H1 (cell line): ENCODE measurements at regions not wholly inside any gene's neighbourhood (a gene's known extent, or its start where the extent isn't known, plus 50 kb on each side); places are given as distances from the start of the nearest gene placed in this dataset.

ENCODE experiments used
- CTCF ChIA-PET: fragments of 300-600 bp; sonication (Branson Sonifier 250); formaldehyde crosslinking; loops from one replicate; lab custom pipeline; 2021; ENCODE audit not compliant: partially characterized antibody; lab: Charles Lee
- POLR2A ChIA-PET: fragments of 300-600 bp; sonication (Branson Sonifier 250); formaldehyde crosslinking; loops from one replicate; lab custom pipeline; 2021; ENCODE audit warnings: inconsistent platforms; ENCODE audit not compliant: partially characterized antibody; lab: Charles Lee
- DNase-seq, 2 experiments: peaks; one replicate each; pipeline versions ENCODE4 v3.0.0 to v3.0.0-alpha.2; 2010 to 2022; ENCODE audit warnings: low spot score in 2 of 2, low read depth in 1 of 2, mixed read lengths in 1 of 2
- FAIRE-seq: peaks from 2 replicates; lab custom pipeline; 2011; peaks lifted over from hg19 to GRCh38; lab: Jason Lieb, UNC
- H2AFZ ChIP-seq: 2 replicates; pipeline ENCODE4 v1.8.1; 2012; ENCODE audit warnings: low read length, inconsistent platforms
- H2AK5ac ChIP-seq: 2 replicates; pipeline ENCODE4 v1.6.1; 2013; ENCODE audit warnings: low read depth, low read length
- H2BK120ac ChIP-seq: replicated peaks from 2 replicates; pipeline ENCODE3; 2013; ENCODE audit warnings: low read depth, low read length, inconsistent platforms
- H2BK12ac ChIP-seq: 2 replicates; pipeline ENCODE4 v1.6.1; 2013; ENCODE audit warnings: low read depth, low read length
- H2BK15ac ChIP-seq: 2 replicates; pipeline ENCODE4 v1.6.1; 2013; ENCODE audit warnings: low read length
- H2BK20ac ChIP-seq: 2 replicates; pipeline ENCODE4 v1.6.1; 2013; ENCODE audit warnings: low read length
- H2BK5ac ChIP-seq: 2 replicates; pipeline ENCODE4 v1.6.1; 2013; ENCODE audit warnings: low read depth, low read length
- H3K14ac ChIP-seq: 2 replicates; pipeline ENCODE4 v1.6.1; 2013; ENCODE audit warnings: inconsistent platforms; ENCODE audit not compliant: insufficient read length
- H3K18ac ChIP-seq: 2 replicates; pipeline ENCODE4 v1.6.1; 2013; ENCODE audit warnings: low read length; ENCODE audit errors: extremely low read depth
- H3K23ac ChIP-seq: 2 replicates; pipeline ENCODE4 v1.6.1; 2013; ENCODE audit warnings: inconsistent platforms; ENCODE audit not compliant: insufficient read length
- H3K23me2 ChIP-seq: 2 replicates; pipeline ENCODE4 v1.6.1; 2013; ENCODE audit warnings: low read depth, low read length
- H3K27ac ChIP-seq: 2 replicates; pipeline ENCODE4 v1.6.1; 2011; ENCODE audit warnings: low read depth, low read length, inconsistent platforms
- H3K27me3 ChIP-seq, 4 experiments: replicated peaks in 1 of 4; 1 replicate in 1 of 4; 2 replicates in 3 of 4; pipeline versions ENCODE4 v1.6.1 to v1.8.1; 2011 to 2013; ENCODE audit warnings: low read length in 3 of 4, mild to moderate bottlenecking in 3 of 4, inconsistent platforms in 2 of 4, mixed read lengths in 2 of 4, moderate library complexity in 1 of 4; ENCODE audit not compliant: control insufficient read depth in 3 of 4, insufficient read depth in 3 of 4; ENCODE audit errors: extremely low read depth in 1 of 4
- H3K36me3 ChIP-seq, 4 experiments: 2 replicates each; pipeline versions ENCODE4 v1.6.1 to v1.8.1; 2011 to 2013; ENCODE audit warnings: mild to moderate bottlenecking in 4 of 4, low read length in 3 of 4, moderate library complexity in 2 of 4, control low read depth in 1 of 4, inconsistent platforms in 1 of 4; ENCODE audit not compliant: insufficient read depth in 4 of 4, control insufficient read depth in 2 of 4
- H3K4ac ChIP-seq: replicated peaks from 2 replicates; pipeline ENCODE3; 2013; ENCODE audit warnings: low read length, low read depth, mixed read lengths, inconsistent platforms; ENCODE audit not compliant: insufficient read length
- H3K4me1 ChIP-seq, 4 experiments: replicated peaks in 1 of 4; 1 replicate in 1 of 4; 2 replicates in 3 of 4; pipeline versions ENCODE4 v1.6.1 to v1.8.1; 2011 to 2013; ENCODE audit warnings: low read length in 3 of 4, inconsistent platforms in 2 of 4, mixed read lengths in 1 of 4; ENCODE audit not compliant: insufficient read depth in 4 of 4, control insufficient read depth in 3 of 4
- H3K4me2 ChIP-seq, 2 experiments: 2 replicates each; pipeline versions ENCODE4 v1.6.1 to v1.8.1; 2011 to 2013; ENCODE audit warnings: low read depth in 2 of 2, low read length in 2 of 2, control low read depth in 1 of 2, inconsistent platforms in 1 of 2, mild to moderate bottlenecking in 1 of 2; ENCODE audit not compliant: insufficient read depth in 1 of 2
- H3K4me3 ChIP-seq, 4 experiments: fragments of 200-600, 300-600 bp in 1 of 4; sonication (generic), shearing (Covaris generic), sonication (Bioruptor Twin) in 1 of 4; 2 replicates each; pipeline versions ENCODE4 v1.5.1 to v1.8.1; 2011 to 2016; ENCODE audit warnings: low read length in 4 of 4, low read depth in 3 of 4, control low read depth in 2 of 4, inconsistent platforms in 2 of 4, mild to moderate bottlenecking in 2 of 4, mixed read lengths in 1 of 4, moderate library complexity in 1 of 4; ENCODE audit not compliant: insufficient read depth in 2 of 4; ENCODE audit errors: extremely low read depth in 1 of 4
- H3K56ac ChIP-seq: replicated peaks from 2 replicates; pipeline ENCODE3; 2013; ENCODE audit warnings: low read depth, mild to moderate bottlenecking, mixed read lengths, low read length, inconsistent platforms; ENCODE audit not compliant: insufficient read length
- H3K79me1 ChIP-seq: 2 replicates; pipeline ENCODE4 v1.6.1; 2013; ENCODE audit warnings: low read depth, low read length, control low read depth
- H3K79me2 ChIP-seq, 2 experiments: 2 replicates each; pipeline versions ENCODE4 v1.6.1 to v1.8.1; 2012 to 2013; ENCODE audit warnings: low read length in 2 of 2, mild to moderate bottlenecking in 2 of 2, inconsistent platforms in 1 of 2; ENCODE audit not compliant: insufficient read depth in 2 of 2, control insufficient read depth in 1 of 2
- H3K9ac ChIP-seq, 4 experiments: replicated peaks in 1 of 4; 1 replicate in 1 of 4; 2 replicates in 3 of 4; pipeline versions ENCODE4 v1.6.1 to v1.8.1; 2011 to 2013; ENCODE audit warnings: low read depth in 3 of 4, low read length in 3 of 4, control low read depth in 2 of 4, mild to moderate bottlenecking in 2 of 4, moderate library complexity in 2 of 4, inconsistent platforms in 1 of 4; ENCODE audit errors: extremely low read depth in 1 of 4
- H3K9me3 ChIP-seq, 2 experiments: 2 replicates each; pipeline versions ENCODE4 v1.6.1 to v1.8.1; 2012 to 2013; ENCODE audit warnings: mild to moderate bottlenecking in 2 of 2, moderate library complexity in 2 of 2, control low read depth in 1 of 2, inconsistent platforms in 1 of 2, low read depth in 1 of 2, low read length in 1 of 2, mixed read lengths in 1 of 2; ENCODE audit not compliant: insufficient read depth in 2 of 2
- H4K20me1 ChIP-seq, 2 experiments: replicated peaks in 1 of 2; 2 replicates each; pipeline versions ENCODE3 to v1.8.1; 2011 to 2013; ENCODE audit warnings: inconsistent platforms in 2 of 2, low read length in 2 of 2, mild to moderate bottlenecking in 1 of 2; ENCODE audit not compliant: insufficient read depth in 2 of 2, control insufficient read depth in 1 of 2
- H4K5ac ChIP-seq: 2 replicates; pipeline ENCODE4 v1.6.1; 2013; ENCODE audit warnings: low read length, low read depth, mixed read lengths, inconsistent platforms; ENCODE audit not compliant: insufficient read length
- H4K8ac ChIP-seq: 2 replicates; pipeline ENCODE4 v1.8.0; 2013; ENCODE audit warnings: mild to moderate bottlenecking, moderate library complexity, low read length, inconsistent platforms; ENCODE audit not compliant: insufficient read depth; ENCODE audit errors: extremely low read depth
- H4K91ac ChIP-seq: replicated peaks from 2 replicates; pipeline ENCODE3; 2013; ENCODE audit warnings: low read length, mixed read lengths, inconsistent platforms; ENCODE audit not compliant: insufficient read length
- CBX8 ChIP-seq: fragments of 300-800, 300-1000 bp; sonication (generic); IDR thresholded peaks from 2 replicates; pipeline ENCODE4 v1.7.1; 2016; ENCODE audit warnings: low read depth, low read length, borderline replicate concordance
- CREB1 ChIP-seq: IDR thresholded peaks from 2 replicates; pipeline ENCODE4 v1.6.1; 2012; ENCODE audit warnings: inconsistent platforms
- GABPA ChIP-seq: IDR thresholded peaks from 2 replicates; pipeline ENCODE4 v1.6.1; 2011; ENCODE audit warnings: mild to moderate bottlenecking, low read length, moderate library complexity, borderline replicate concordance; ENCODE audit not compliant: insufficient read depth
- MAFK ChIP-seq: IDR thresholded peaks from 2 replicates; pipeline ENCODE4 v1.6.1; 2012; ENCODE audit warnings: low read depth, mild to moderate bottlenecking, improper control_type of control experiment, low read length
- MAX ChIP-seq: IDR thresholded peaks from 2 replicates; pipeline ENCODE4 v1.6.1; 2012; ENCODE audit warnings: inconsistent platforms
- PHF8 ChIP-seq: fragments of 200-600 bp; sonication (generic); conservative IDR thresholded peaks from 2 replicates; pipeline ENCODE4 v1.7.1; 2012; ENCODE audit warnings: low read depth, mild to moderate bottlenecking, inconsistent platforms, low read length, moderate library complexity
- POLR2AphosphoS5 ChIP-seq: IDR thresholded peaks from 2 replicates; pipeline ENCODE4 v1.6.1; 2011; ENCODE audit warnings: low read depth, low read length
- SAP30 ChIP-seq: fragments of 300-600 bp; sonication (generic); IDR thresholded peaks from 2 replicates; pipeline ENCODE4 v1.7.1; 2012; ENCODE audit warnings: low read length, moderate library complexity, mild to moderate bottlenecking, inconsistent platforms; ENCODE audit not compliant: insufficient read depth, insufficient replicate concordance
- SP4 ChIP-seq: IDR thresholded peaks from 2 replicates; pipeline ENCODE4 v1.6.1; 2012; ENCODE audit warnings: low read length, inconsistent platforms
- WGBS, 2 experiments: shearing (Covaris generic) in 1 of 2; methylation state at CpG; one replicate each; pipeline versions ENCODE4 v1.1.6 to v1.1.7; 2013 to 2015; ENCODE audit warnings: low lambda C conversion rate in 2 of 2, mixed read lengths in 2 of 2, inconsistent platforms in 1 of 2, low coverage in 1 of 2, missing lambda C conversion rate in 1 of 2; ENCODE audit not compliant: insufficient replicate concordance in 2 of 2, insufficient coverage in 1 of 2, insufficient read length in 1 of 2; ENCODE audit errors: extremely low coverage in 1 of 2, missing lambda C conversion rate in 1 of 2; 5-methylcytosine and 5-hydroxymethylcytosine counted together
- TF ChIP-seq, protein P1 (sequence below), 3 experiments: IDR thresholded peaks; 1 replicate in 2 of 3; 2 replicates in 1 of 3; pipeline versions ENCODE4 v1.5.1 to v1.6.1; 2011; ENCODE audit warnings: low read length in 3 of 3, mild to moderate bottlenecking in 3 of 3, inconsistent platforms in 2 of 3, low read depth in 1 of 3, moderate library complexity in 1 of 3; ENCODE audit not compliant: insufficient read depth in 1 of 3; ENCODE audit errors: control extremely low read depth in 1 of 3

DNA sequence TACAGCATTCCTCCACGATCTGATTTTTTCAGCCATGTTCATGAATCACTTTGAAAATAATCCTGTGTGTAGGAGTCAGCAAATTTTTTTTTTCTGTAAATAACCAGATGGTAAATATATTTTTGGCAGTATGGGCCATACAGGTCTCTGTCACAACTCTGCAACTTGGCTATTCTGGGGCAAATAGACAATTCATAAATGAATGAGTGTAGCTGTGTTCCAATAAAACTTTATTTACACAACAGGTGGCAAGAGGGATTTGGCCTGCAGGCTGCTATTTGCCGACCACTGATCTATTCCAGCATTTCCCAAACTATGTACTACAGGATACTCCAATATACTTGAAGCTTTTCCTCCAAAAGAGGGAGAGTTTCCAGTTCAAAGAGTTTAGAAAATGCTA, 78.7 kb upstream of the SVIL start:
- H3K27me3 ChIP-seq, result no peaks in the 10 kb centered on the region
- DNase-seq (no peak), FAIRE-seq (no peak)
- no peak overlapping the region for H2BK5ac ChIP-seq
- ChIA-PET CTCF (interaction anchor here (1.8 kb wide), 1 partner anchor 27 kb away, joined by 3 read pairs; no protein-coding TSS in a partner anchor), POLR2A (no interaction called here)
- H3K9ac ChIP-seq, result no peak overlapping the region
- H3K14ac ChIP-seq, result no peak overlapping the region
- no peak overlapping the region for H4K8ac ChIP-seq
- H2BK12ac ChIP-seq, result no peak overlapping the region
- no peak overlapping the region for H3K18ac ChIP-seq
- no peaks in the 10 kb centered on the region for H3K23me2 ChIP-seq
- no peak overlapping the region for H3K4ac ChIP-seq
- no peak overlapping the region for H2BK120ac ChIP-seq
- no peaks in the 10 kb centered on the region; a peak in 1 of 4 replicates for H3K9me3 ChIP-seq
- no peak overlapping the region for H4K5ac ChIP-seq
- TF ChIP-seq MAX, result no peak
- TF ChIP-seq, protein P1, sequence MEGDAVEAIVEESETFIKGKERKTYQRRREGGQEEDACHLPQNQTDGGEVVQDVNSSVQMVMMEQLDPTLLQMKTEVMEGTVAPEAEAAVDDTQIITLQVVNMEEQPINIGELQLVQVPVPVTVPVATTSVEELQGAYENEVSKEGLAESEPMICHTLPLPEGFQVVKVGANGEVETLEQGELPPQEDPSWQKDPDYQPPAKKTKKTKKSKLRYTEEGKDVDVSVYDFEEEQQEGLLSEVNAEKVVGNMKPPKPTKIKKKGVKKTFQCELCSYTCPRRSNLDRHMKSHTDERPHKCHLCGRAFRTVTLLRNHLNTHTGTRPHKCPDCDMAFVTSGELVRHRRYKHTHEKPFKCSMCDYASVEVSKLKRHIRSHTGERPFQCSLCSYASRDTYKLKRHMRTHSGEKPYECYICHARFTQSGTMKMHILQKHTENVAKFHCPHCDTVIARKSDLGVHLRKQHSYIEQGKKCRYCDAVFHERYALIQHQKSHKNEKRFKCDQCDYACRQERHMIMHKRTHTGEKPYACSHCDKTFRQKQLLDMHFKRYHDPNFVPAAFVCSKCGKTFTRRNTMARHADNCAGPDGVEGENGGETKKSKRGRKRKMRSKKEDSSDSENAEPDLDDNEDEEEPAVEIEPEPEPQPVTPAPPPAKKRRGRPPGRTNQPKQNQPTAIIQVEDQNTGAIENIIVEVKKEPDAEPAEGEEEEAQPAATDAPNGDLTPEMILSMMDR (IDR thresholded peaks at IDR 0.05; ENCODE audit: control extremely low read depth in 1 of 3, insufficient read depth in 1 of 3, low read depth in 1 of 3, low read length in 3 of 3), result no peak
- no peak for TF ChIP-seq PHF8
- no peak for TF ChIP-seq MAFK
- no peak for TF ChIP-seq CREB1
- TF ChIP-seq SP4, result no peak
- no peak for TF ChIP-seq GABPA
- TF ChIP-seq CBX8, result no peak
- TF ChIP-seq SAP30, result no peak
- TF ChIP-seq POLR2AphosphoS5, result no peak
- no peak overlapping the region for H3K4me3 ChIP-seq
- peaks cover 0 to 18% of the 10 kb centered on the region in 2 experiments; a peak in 2 of 4 replicates for H3K79me2 ChIP-seq
- no peak overlapping the region for H3K4me2 ChIP-seq
- H2AFZ ChIP-seq, result no peak overlapping the region
- H4K91ac ChIP-seq, result no peak overlapping the region
- no peaks in the 10 kb centered on the region; a peak in 1 of 8 replicates for H3K36me3 ChIP-seq
- no peak overlapping the region for H2BK20ac ChIP-seq
- no peaks in the 10 kb centered on the region for H4K20me1 ChIP-seq
- H2BK15ac ChIP-seq, result no peak overlapping the region
- H3K56ac ChIP-seq, result no peak overlapping the region
- H3K23ac ChIP-seq, result no peak overlapping the region
- no peak overlapping the region for H2AK5ac ChIP-seq
- peaks cover 0 to 8% (median 6%) of the 10 kb centered on the region in 4 experiments; a peak in 3 of 7 replicates for H3K4me1 ChIP-seq
- 90% methylated on average over 2 of the region's 2 CpGs; no CpG with 5 or more reads in 1 of the 2 experiments for WGBS, 2 experiments
- no peaks in the 10 kb centered on the region; the same call in none of the 2 replicates for H3K79me1 ChIP-seq
- no peak overlapping the region for H3K27ac ChIP-seq
